ENCODE measurements at regions not wholly inside any gene's neighbourhood (a gene's known extent, or its start where the extent isn't known, plus 50 kb on each side); places are given as distances from the start of the nearest gene placed in this dataset.

DNA sequence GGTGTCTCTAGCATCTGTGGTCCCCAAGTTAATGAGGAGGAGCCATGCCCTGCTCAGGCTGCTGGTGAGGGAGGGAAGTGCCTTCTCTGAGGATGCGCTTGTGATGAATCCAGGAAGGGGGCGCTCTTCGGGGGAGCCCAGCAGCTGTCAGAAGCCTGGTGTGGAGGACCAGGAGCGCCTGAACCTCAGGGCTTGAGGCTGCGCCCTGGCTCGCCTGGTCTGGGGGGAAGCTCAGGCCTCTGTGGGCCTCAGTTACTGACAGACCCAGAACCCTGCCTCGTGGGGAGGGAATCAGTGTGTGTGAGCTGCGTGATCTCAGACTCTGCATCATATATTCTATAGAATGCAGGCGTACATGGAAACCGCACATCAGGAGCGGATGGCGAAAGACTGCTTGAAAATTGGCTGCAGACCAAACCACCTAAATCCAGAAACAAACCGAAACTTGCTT is 126.1 kb downstream of the SEC14L1 start:
- DNase-seq: peak; percentile 41

DNA sequence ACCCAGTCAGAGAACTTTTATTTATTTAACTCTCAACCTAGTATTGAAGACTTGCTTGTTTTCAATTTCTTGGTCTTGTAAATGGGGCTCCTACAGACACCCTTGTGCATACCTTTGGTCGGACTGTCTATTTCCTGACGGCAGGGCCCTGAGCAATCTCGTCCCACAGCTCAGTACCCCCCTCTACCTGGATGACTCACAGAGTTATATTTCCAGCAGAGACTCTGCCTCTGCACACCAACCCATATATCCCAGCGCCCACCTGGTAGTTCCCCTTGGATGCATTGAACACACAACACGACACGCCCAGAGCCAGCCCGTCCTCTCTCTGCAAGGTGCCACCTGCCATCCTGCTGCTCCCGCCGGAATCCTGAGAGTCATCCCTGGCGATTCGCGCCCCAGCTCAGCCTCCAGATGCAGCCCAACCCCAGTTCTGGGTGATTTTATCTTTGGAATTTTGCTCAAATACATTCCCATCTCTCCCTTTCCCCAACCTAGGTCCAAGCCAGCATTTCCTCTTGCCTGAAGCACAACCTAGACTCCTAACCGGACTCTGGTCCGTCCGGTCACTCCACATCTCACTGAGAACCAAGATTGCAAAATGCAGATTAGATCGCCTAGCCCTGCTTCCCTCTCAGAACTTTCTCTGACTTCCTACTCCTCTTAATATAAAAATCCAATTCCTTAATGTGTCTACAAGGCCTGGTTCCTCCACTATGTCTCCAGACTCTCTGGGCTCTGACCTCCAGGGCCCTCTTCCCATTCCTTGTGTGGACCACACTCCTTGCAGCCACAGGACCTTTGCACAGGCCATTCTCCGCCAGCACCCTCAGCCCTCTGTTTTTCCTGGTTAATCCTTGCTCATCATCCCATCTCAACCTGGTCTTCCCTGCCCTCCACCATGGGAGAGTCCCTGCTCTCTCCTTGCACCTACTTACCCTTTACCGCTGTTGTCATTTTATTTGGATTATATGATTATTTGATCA is 129.2 kb downstream of the SEC14L1 start:
- peak; percentile 67 for DNase-seq

DNA sequence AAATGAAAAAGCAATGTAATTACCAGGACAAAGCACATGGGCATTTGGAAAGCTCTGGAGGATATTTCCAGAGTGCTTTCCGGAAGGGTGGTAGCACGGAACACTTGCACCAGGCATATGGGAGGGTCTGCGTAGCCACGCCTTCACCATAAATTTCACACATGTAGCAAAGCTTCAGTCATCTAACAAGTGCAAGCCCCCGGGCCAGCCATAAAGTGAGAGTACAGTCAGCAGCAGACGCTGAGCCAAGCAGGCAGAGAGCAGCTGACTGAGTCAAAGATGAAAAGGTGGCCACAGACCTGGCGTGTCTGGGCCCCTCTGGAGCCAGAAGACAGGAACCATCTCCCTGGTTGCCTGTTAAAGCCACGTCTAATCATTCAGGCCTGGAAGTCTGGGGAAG is 130.6 kb downstream of the SEC14L1 start:
- DNase-seq: no peak

DNA sequence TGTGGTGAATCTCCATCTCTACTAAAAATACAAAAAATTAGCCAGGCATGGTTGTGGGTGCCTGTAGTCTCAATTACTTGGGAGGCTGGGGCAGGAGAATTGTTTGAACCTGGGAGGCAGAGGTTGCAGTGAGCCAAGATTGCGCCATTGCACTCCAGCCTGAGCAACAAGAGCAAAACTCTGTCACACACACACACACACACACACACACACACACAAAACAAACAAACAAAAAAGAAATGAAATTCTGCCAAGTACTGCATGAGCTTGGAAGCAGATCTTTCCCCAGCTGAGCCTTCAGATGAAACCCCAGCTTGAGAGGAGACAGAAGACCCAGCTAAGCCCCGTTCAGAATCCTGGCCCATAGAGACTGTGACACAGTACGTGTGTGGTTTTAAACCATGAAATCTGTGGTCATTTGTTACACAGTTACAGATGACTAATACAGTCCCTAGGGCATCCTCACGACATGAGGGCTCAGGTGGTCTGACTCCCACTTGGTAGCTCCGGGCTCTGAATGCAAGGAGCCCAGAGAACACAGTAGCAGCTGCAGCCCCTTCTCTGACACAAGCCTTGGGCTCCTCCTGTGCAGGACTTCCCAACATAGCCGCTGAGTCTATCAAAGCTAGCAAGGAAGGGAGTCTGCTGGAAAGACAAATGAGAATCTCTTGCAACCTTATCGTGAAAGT is 132.8 kb downstream of the SEC14L1 start:
- no peak for DNase-seq

DNA sequence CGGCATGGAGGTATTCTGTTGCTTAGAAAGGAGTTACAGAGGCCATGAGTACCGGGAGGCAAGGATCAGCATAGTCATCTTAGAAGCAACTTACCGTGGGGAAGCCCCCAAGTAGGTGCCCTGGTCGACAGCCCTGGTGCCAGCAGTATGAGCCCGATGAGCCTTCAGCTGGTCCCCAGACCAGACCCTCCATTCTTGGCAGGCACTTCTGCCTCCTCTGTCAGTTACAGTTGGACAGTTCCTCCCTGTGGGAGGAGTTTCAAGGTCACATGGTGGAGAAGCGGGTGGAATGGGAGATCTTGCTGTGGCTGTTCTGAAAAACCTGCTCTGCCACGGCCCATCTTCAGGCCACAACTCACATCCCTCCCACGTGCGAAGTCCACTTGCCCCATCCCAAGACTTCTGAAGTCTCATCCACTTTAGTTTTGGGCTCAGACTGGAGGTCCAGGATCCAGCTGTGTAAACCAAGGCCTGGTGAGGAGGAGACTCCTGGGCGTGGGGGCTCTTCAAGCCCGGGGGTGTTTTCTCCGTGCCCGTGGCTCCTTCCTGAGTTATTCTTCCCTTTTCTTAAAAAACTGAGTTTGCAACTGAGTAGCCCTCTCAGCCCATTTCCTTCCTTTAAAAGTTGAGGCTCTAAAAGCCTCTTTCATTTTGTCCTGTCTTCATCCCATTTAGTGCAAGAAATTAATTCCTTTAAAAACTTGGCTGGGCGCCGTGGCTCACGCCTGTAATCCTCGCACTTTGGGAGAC is 133.5 kb downstream of the SEC14L1 start:
- no peak for DNase-seq

DNA sequence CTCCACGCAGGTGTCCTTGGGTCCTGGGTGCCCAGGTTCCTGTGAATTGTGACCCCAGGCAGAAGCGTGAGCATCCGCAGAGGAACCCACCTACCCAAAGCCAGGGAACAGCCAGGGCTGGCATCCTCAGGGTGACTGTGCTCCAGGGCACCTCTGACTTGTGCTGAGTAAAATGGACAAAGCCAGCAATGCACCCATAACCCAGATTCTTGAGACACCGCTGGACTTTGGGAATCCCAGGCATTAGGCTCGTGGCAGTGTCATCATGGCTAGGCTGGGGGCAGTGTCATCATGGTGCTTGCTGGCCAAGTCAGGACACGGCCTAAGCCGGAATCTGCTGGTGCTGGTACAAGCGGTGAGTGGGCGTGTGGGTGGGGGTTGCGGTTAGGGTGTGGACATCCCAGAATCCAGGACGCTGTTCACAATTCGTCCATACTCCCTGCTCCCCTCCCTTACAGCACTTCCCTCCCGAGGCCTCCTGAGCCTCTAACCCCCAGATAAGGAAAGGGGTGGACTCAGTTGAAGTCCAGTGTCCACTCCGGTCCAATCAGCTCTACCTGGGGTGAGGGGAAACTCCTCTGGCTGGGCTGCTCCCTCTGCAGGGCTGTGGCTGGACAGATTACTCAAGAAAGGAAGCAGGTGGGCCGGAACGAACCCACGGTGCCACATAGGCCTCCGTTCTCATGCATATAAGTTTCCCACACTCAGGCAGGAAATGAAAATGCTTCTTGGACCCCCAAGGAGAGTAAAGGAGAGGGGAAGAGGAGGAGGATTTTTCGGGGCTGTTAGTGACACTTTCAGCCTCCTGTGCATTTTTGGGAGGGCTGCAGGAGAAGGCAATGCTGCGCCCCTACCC is 138.9 kb downstream of the SEC14L1 start:
- DNase-seq: no peak

DNA sequence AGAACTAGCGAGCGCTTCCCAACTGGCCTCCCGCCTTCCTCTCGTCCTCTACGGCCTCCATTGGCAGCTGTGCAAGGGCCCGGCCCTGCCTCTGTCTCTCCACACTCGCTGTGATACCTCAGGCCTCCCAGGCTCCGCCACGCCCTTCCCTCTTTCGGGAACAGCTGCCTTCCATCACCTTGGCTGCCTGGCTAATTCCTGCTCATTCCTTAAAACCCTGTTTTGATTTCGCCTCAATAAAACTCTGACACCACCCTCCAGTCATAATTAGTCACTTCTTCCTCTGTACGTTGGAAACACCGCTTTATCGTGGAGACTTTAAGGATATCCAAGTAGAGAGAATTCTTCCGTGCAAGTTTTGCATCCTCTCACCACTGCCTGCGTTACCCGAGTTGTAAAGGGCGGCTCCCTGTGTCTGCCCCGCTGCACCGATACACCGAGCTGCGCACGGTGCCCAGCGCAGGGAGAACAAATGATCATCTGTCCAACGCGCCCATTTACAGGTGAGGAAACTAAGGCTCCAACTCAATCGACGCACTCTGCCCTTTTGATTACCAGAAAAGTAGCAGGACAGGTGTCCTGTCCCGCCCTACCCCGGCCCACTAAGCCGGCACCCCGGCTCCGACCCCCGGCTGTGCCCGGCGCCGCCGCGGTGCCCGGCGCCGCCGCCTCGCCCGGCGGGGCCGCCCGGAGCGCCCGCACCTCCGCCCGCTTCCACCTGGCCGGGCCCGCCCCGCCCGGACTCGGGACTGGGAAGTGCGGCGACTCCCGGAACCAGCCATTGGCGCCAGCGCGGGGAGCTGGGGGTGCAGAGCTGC is 139.7 kb downstream of the SEC14L1 start:
- DNase-seq: peak; percentile 88

DNA sequence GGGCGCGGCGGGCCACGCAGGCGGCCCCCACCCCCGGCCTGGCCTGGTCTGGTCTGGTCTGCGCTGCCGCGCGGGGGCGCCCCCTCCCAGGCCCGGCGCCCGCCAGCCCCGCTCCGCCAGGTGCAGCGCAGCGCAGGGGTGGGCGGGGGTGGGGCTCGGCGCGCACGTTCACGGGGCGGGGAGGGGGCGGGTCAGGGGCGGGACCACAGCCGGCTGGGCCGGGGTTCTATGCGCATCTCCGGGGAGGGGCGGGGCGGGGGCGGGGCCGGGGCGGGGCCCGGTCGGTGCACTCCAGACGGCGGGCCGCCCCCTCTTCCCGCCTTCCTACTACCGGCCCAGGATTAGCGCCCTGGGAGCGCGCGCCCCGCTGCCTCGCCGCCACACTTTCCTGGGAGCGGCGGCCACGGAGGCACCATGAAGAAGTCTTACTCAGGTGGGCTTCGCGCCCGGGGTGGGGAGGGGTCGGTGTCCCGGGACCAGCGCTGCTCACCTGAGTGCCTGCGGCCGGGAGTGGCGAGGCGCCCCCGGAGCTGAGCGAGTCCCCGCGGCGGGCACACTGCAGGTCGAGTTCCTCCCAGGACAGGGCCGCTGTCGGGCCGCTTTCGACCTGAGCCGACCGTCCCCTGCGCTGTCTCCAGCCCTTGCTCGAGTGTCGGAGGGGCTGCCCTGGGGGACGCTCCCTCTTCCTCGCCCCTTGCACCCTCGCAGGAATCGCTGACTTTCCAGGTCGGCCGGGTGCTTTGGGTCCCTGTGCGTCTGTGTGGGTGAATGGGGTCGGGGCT is 140.5 kb downstream of the SEC14L1 start:
- DNase-seq: peak; percentile 92

DNA sequence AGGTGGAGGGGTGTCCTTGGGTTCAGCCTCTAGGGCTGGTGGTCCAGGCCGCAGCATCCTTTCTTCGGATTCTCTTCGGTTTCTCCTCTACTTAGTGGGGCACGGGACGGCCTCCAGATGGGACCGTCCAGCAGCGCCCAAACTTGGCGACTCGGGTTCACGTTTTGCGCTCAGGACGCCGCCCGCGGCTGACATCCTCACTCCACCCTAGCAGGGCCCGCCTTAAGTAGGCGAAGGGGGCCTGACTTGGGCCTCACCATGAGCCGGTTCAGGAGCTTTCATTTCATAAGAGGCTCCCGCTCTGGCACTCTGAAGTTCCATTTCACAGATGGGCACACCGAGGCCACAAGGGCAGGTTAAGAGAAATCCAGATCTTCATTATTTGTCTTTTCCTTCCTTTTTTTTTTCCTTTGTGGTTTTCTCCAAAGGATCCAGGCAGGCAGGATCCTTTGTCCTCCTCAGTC is 141.2 kb downstream of the SEC14L1 start:
- DNase-seq: peak; percentile 71

DNA sequence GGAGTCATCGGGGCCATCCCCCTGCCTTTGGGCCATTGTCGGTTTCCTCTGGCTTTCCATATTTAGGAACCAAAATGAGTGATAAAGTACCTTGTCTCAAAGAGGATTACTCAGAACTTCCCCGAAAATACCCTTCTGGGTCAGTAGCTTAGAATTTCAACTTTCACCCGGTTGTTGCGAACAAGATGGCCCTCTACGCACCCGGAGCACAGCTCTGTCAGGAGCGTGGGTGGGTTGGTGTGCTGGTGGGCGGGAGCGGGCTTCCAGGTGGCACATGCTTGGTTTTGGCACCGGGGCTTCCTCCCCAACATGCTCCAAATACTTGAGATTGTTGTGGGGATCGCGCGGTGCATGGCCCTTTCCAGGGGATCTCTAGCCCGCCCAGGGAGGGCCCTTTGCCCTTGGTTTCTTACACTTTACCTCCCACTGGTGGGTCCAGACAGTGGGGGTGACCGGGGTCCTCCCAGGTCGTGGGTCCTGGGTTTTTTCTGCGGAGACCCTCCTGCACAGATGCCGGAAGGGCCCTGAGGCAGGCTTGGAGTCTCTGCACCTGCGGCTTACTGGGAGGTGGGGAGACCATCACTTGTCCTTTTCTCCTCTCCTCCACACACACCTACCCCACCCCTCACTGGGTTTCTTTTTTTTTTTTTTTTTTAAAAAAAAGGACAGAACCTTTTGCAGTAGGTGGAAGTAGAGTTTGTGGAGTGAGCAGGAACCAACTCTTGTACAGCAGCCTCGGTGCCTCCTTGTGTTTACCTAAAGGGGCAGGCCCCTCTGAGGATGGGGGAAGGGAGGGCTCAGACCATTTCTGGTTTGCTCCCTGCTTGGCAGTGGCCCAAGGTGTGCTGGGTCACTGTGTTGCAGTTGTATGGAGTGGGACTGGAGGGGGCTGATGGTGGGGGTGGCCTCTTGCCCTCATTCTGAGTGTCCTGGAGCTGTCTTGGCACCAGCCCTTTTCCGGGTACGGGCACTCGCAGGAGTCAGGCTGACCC is 142.1 kb downstream of the SEC14L1 start:
- DNase-seq: peak; percentile 81

DNA sequence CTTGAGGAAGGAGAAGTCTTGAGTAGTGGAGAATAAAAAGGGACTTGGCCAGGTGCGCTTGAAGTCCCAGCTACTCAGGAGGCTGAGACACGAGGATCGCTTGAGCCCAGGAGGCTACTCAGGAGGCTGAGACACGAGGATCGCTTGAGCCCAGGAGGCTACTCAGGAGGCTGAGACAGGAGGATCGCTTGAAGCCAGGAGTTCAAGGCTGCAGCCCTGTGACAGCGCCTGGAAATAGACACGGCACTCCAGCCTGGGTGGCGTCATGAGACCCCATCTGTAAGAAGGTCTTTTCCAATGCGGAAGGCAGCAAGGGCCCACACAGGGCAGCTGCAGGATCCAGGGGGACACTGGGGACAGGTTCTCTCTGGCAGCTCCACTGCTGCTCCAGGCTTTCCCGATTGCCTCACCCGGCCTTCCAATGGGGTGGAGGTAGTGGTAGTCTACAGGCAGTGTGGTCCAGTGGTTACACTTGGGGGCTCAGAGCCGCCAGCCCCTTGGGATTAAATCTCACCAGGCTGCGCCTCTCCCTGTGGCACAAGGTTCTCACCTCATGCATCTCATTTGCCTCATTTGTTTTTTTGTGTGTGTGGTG is 143.4 kb downstream of the SEC14L1 start:
- DNase-seq: no peak

DNA sequence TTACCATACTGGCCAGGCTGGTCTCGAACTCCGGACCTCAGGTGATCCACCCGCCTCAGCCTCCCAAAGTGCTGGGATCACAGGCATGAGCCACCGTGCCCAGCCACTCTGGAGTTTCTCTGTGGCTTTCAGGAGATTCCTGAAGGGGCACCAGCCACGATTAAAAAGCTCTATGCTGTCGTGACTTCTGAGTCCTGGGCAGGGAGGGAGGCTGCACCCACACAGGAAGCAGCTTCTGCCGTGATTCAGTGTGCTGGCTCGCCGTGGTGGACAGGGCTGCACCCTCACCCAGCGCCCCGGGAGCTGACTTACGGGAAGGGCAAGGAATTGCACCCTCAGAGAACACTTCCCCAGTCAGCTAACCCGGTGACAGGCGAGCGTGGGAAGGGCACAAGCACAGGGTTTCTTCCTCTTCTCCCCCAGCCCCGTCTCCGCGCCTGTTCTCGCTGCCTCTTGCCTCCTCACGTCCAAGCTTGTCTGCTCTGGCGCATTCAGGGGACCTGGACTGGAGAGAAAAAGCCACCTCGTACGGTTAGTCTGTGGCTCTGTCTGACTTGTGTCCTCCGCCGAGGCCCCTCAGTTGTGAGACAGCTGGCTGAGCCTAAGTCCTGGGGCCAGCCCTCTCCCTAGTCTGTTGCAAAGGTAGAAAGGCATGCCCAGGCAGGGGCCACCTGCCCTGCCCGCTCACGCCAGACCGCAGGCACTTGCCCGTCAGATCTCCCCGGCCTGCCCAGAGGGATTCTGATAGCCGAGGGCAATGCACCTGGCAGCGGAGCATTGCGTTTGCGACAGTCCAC is 145.0 kb downstream of the SEC14L1 start:
- peak; percentile 79 for DNase-seq

DNA sequence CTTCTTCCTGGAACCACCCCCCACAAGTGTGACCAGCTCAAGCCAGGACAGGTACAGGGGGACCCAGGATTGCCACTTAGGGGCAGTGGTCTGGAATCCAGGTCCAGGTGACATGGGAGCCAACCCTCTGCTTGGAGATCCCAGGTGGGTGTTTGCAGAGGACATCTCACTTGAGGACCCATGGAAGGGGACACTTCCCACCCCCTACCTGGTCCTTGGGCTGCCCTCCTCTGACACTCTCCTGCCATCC is 145.5 kb downstream of the SEC14L1 start:
- DNase-seq: no peak

DNA sequence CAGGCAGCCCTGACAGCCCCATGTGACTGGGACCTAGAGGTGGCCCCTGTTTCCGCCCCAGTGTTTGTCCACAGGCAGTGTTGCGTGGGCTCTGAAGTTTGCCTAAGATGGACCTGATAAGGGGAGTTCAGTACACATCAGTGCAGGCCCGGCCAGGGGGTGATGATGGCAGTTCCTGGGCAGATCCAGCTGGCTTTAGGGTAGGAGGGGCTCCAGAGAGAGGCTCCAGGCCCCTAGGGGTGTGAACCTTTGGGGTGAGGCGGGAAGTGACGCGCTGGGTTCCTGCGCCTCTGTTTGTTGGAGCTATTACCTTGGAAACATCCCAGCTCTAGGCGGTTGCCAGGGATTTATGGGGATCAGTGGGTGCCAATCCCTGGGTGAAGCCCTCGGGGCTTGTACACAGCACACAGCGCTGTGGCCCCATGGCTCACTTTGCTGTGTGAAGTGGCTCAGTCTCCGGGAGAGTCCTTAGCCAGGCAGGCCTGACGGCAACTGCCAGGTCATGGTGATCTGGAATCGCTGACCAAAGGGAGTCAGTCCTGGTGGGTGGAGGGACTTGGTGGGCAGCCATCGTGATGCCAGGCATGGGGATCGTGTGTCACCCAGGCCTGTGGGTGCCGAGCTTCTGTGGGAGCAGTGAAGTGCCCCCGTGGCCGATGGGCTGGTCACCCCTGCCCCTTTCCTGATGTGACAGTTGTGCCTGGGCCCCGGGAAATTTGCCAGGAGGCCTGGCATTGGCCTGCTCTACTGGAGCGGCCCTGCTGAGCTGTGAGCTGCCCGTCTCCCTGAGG is 146.1 kb downstream of the SEC14L1 start:
- peak; percentile 97 for DNase-seq

DNA sequence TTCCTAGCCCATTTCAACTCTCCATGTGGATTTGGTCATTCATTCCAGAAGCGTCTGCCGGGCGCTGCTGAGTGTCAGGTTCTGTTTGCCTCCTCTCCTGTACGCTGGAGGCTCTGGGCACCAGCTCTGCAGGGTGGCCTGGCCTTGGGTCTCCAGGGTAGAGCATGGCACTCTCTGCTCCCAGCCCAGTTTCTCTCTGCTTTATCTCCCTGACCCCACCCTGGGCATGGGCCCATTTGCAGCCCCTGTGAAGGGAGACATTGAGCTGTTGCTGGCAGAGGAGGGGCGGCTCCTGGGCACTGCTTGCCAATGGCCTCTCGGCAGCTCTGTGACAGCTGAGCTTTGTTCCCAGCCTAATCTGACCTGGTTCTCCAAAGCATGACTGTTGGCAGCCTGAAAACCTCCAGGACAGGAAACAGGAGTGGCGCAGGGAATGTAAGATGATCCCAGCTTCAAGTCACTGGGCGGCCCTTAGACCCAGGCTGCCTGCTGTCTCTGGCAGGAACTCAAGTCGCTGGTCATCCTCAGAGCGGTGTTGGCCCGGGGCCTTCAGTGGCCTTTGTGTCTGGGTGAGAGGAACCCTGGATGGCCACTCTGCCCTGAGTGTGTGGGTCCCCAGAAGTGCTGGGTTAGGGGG is 146.8 kb downstream of the SEC14L1 start:
- peak; percentile 87 for DNase-seq

DNA sequence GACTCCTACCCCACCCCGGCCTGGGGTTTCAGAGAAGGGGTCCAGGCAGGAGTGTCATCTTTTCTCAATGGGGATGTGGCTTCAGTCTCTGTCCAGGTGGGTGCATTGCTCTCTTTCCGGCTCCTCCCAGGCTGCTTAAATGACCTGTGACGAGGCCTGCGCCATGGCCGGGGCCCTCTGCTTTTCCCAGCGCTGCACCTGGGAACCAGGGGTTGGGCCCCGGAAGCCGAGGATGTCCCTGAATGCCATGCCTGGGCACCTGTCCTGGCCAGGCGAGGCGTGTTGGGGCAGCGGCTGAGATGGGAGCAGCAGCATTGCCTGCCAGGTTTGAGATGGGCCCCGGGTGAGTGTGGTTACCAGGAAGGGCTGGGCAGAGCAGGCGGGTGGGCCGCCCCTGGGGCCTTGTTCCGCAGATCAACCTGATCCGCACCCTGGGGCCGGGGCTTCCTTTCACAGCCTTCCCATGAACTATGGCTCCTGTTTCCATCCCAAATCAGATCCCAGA is 147.4 kb downstream of the SEC14L1 start:
- no peak for DNase-seq
